ENCODE measurements at regions not wholly inside any gene's neighbourhood (a gene's known extent, or its start where the extent isn't known, plus 50 kb on each side); places are given as distances from the start of the nearest gene placed in this dataset.
A peak's percentile ranks its signal among the peaks of the same experiment; 100 is the strongest.

- Histone ChIP-seq H3K4me3 (no peak overlapping the region), H3K36me3 (no peaks in the 10 kb centered on the region), H3K27me3 (no peaks in the 10 kb centered on the region), H3K9me3 (no peaks in the 10 kb centered on the region), H3K4me1 (ENCODE audit: insufficient read depth) (peaks cover 2% of the 10 kb centered on the region), H3K27ac (peak overlapping the region; percentile 19 to 23)
- 6 to 12% (median 10%) methylated on average over 8 of the region's 8 CpGs for WGBS, 3 donors
- intact Hi-C loops (cut with DNase I), result no loop called here
- DNase-seq, result peak in 2 of 5 donors; percentile 44 to 73
- no peak for TF ChIP-seq POLR2A (IDR thresholded peaks at IDR 0.05)
- no peak for TF ChIP-seq CTCF (IDR thresholded peaks at IDR 0.05)
- no peak for TF ChIP-seq EP300 (IDR thresholded peaks at IDR 0.05)
Observed at GRCh38 chr9:91060520-91061343, 259.1 kb downstream of the SYK start.

- 90 to 92% (median 90%) methylated on average over 2 of the region's 2 CpGs for WGBS, 3 donors
- Histone ChIP-seq H3K27me3 (no peaks in the 10 kb centered on the region), H3K36me3 (no peaks in the 10 kb centered on the region), H3K4me3 (no peak overlapping the region), H3K4me1 (ENCODE audit: insufficient read depth) (peaks cover 2% of the 10 kb centered on the region), H3K9me3 (no peaks in the 10 kb centered on the region), H3K27ac (no peak overlapping the region)
- TF ChIP-seq EP300 (IDR thresholded peaks at IDR 0.05) (no peak), POLR2A (IDR thresholded peaks at IDR 0.05) (no peak), CTCF (IDR thresholded peaks at IDR 0.05) (no peak)
- no peak for DNase-seq
- intact Hi-C loops (cut with DNase I), result no loop called here
Observed at GRCh38 chr9:91061506-91061905, 259.9 kb downstream of the SYK start.

- Histone ChIP-seq H3K36me3 (no peaks in the 10 kb centered on the region), H3K4me1 (ENCODE audit: insufficient read depth) (peaks cover 2% of the 10 kb centered on the region), H3K4me3 (no peak overlapping the region), H3K27me3 (no peaks in the 10 kb centered on the region), H3K9me3 (no peaks in the 10 kb centered on the region), H3K27ac (no peak overlapping the region)
- TF ChIP-seq CTCF (IDR thresholded peaks at IDR 0.05), result no peak
- no peak for TF ChIP-seq POLR2A (IDR thresholded peaks at IDR 0.05)
- no peak for TF ChIP-seq EP300 (IDR thresholded peaks at IDR 0.05)
- 81 to 89% (median 85%) methylated on average over 2 of the region's 2 CpGs for WGBS, 3 donors
- DNase-seq, result no peak
- intact Hi-C loops (cut with DNase I), result no loop called here
Observed at GRCh38 chr9:91062281-91062680, 260.7 kb downstream of the SYK start.

GRCh38 chr9:91063471-91063870, 261.9 kb downstream of the SYK start:
- Histone ChIP-seq H3K4me3 (no peak overlapping the region), H3K27me3 (no peaks in the 10 kb centered on the region), H3K36me3 (no peaks in the 10 kb centered on the region), H3K4me1 (ENCODE audit: insufficient read depth) (peaks cover 2% of the 10 kb centered on the region), H3K27ac (no peak overlapping the region), H3K9me3 (no peaks in the 10 kb centered on the region)
- WGBS, 3 donors, result 80 to 84% (median 82%) methylated on average over 11 of the region's 11 CpGs
- no peak for TF ChIP-seq POLR2A (IDR thresholded peaks at IDR 0.05)
- no peak for TF ChIP-seq EP300 (IDR thresholded peaks at IDR 0.05)
- no peak for TF ChIP-seq CTCF (IDR thresholded peaks at IDR 0.05)
- intact Hi-C loops (cut with DNase I), result no loop called here
- no peak for DNase-seq

Measured in ovary (tissue), 7 donors.